SK-N-SH (cell line): ENCODE measurements at regions not wholly inside any gene's neighbourhood (a gene's known extent, or its start where the extent isn't known, plus 50 kb on each side); places are given as distances from the start of the nearest gene placed in this dataset.

ENCODE experiments used
- CTCF ChIA-PET: fragments of 300-600, 350-600 bp; formaldehyde crosslinking; extraction: SDS; loops from one replicate; lab custom pipeline; 2021; lab: Yijun Ruan, JAX
- POLR2A ChIA-PET: fragments of 350-600 bp; sonication (Branson Sonifier 250); formaldehyde crosslinking; extraction: SDS; loops from one replicate; lab custom pipeline; 2020; ENCODE audit warnings: antibody characterized with exemption, inconsistent platforms; lab: Yijun Ruan, JAX
- DNase-seq: peaks from one replicate; pipeline ENCODE4 v3.0.0; 2012
- H2AFZ ChIP-seq: fragments of 200-600 bp; sonication (generic); 2 replicates; pipeline ENCODE4 v1.8.1; 2016; ENCODE audit warnings: antibody characterized with exemption, mild to moderate bottlenecking, low read depth
- H3F3A ChIP-seq: fragments of 200-600 bp; sonication (generic); replicated peaks from 2 replicates; pipeline ENCODE3; 2016; ENCODE audit warnings: antibody characterized with exemption, mild to moderate bottlenecking; ENCODE audit not compliant: insufficient read depth
- H3K27ac ChIP-seq, 2 experiments: fragments of 200-500 bp in 1 of 2; fragments of 200-600 bp in 1 of 2; sonication (Bioruptor generic) in 1 of 2; sonication (generic), shearing (Covaris generic) in 1 of 2; 2 replicates each; pipeline versions ENCODE4 v1.5.1 to v1.6.1; 2014 to 2016; ENCODE audit warnings: low read depth in 2 of 2, inconsistent platforms in 1 of 2, low read length in 1 of 2, mild to moderate bottlenecking in 1 of 2, mixed read lengths in 1 of 2
- H3K27me3 ChIP-seq: fragments of 200-600 bp; sonication (generic), shearing (Covaris generic); 2 replicates; pipeline ENCODE4 v1.6.1; 2016; ENCODE audit warnings: mixed run types; ENCODE audit not compliant: insufficient read depth
- H3K36me3 ChIP-seq, 2 experiments: fragments of 200-500 bp in 1 of 2; fragments of 200-600 bp in 1 of 2; sonication (Bioruptor generic) in 1 of 2; sonication (generic) in 1 of 2; replicated peaks in 1 of 2; 2 replicates each; pipeline versions ENCODE3 to v1.5.1; 2014 to 2016; ENCODE audit warnings: low read length in 1 of 2, mild to moderate bottlenecking in 1 of 2; ENCODE audit not compliant: insufficient read depth in 2 of 2, control insufficient read depth in 1 of 2
- H3K4me1 ChIP-seq, 2 experiments: fragments of 200-500 bp in 1 of 2; fragments of 200-600 bp in 1 of 2; sonication (Bioruptor generic) in 1 of 2; sonication (generic), shearing (Covaris generic) in 1 of 2; 2 replicates each; pipeline versions ENCODE4 v1.5.1 to v1.6.1; 2014 to 2016; ENCODE audit warnings: low read depth in 1 of 2, low read length in 1 of 2, mixed run types in 1 of 2; ENCODE audit not compliant: insufficient read depth in 2 of 2, control insufficient read depth in 1 of 2
- H3K4me2 ChIP-seq: fragments of 200-600 bp; sonication (generic), shearing (Covaris generic); 2 replicates; pipeline ENCODE4 v1.6.1; 2017; ENCODE audit warnings: mixed run types
- H3K4me3 ChIP-seq, 2 experiments: fragments of 200-500 bp in 1 of 2; fragments of 200-600 bp in 1 of 2; sonication (Bioruptor generic) in 1 of 2; sonication (generic), shearing (Covaris generic) in 1 of 2; 2 replicates each; pipeline versions ENCODE4 v1.5.1 to v1.8.1; 2014 to 2016; ENCODE audit warnings: low read depth in 2 of 2, inconsistent platforms in 1 of 2, low read length in 1 of 2, mild to moderate bottlenecking in 1 of 2, mixed read lengths in 1 of 2, moderate library complexity in 1 of 2
- H3K79me2 ChIP-seq: fragments of 200-600 bp; sonication (generic); 2 replicates; pipeline ENCODE4 v1.8.1; 2017; ENCODE audit warnings: mild to moderate bottlenecking; ENCODE audit not compliant: insufficient read depth
- H3K9ac ChIP-seq: fragments of 200-600 bp; sonication (generic); 2 replicates; pipeline ENCODE4 v1.6.1; 2017; ENCODE audit warnings: mixed run types
- H3K9me2 ChIP-seq: fragments of 200-600 bp; sonication (generic); 2 replicates; pipeline ENCODE4 v1.6.1; 2017; ENCODE audit warnings: mixed run types
- H3K9me3 ChIP-seq: fragments of 200-600 bp; sonication (generic); 2 replicates; pipeline ENCODE4 v1.6.1; 2017; ENCODE audit warnings: mixed run types, mild to moderate bottlenecking, moderate library complexity
- H4K20me1 ChIP-seq: fragments of 200-600 bp; sonication (generic); 2 replicates; pipeline ENCODE4 v1.6.1; 2017; ENCODE audit warnings: mild to moderate bottlenecking, mixed run types; ENCODE audit not compliant: insufficient read depth
- ELF1 ChIP-seq: IDR thresholded peaks from 2 replicates; pipeline ENCODE4 v1.4.0; 2012
- EZH2phosphoT487 ChIP-seq: fragments of 200-600 bp; sonication (generic); IDR thresholded peaks from 2 replicates; pipeline ENCODE4 v1.6.1; 2017; ENCODE audit warnings: low read depth, mixed run types, mild to moderate bottlenecking, antibody characterized with exemption, moderate library complexity, borderline replicate concordance
- FOSL2 ChIP-seq: IDR thresholded peaks from 2 replicates; pipeline ENCODE4 v1.4.0; 2012; ENCODE audit warnings: low read depth, mild to moderate bottlenecking, moderate library complexity, borderline replicate concordance
- FOXJ3 ChIP-seq: sonication (generic); formaldehyde crosslinking; IDR thresholded peaks from 2 replicates; pipeline ENCODE4 v1.5.1; 2020; ENCODE audit warnings: mild to moderate bottlenecking, missing genetic modification reagents
- GATA2 ChIP-seq: sonication (generic); formaldehyde crosslinking; IDR thresholded peaks from 2 replicates; pipeline ENCODE4 v1.5.0; 2020; ENCODE audit warnings: mild to moderate bottlenecking, missing genetic modification reagents
- MXI1 ChIP-seq: IDR thresholded peaks from 2 replicates; pipeline ENCODE4 v1.6.1; 2012; ENCODE audit warnings: mild to moderate bottlenecking, low read depth, low read length, improper control_type of control experiment
- NFIC ChIP-seq: IDR thresholded peaks from 2 replicates; pipeline ENCODE4 v1.4.0; 2012; ENCODE audit warnings: borderline replicate concordance
- RCOR1 ChIP-seq: fragments of 150-350 bp; IDR thresholded peaks from 2 replicates; pipeline ENCODE4 v1.6.1; 2017; ENCODE audit warnings: antibody characterized with exemption, low read length
- RFX5 ChIP-seq: IDR thresholded peaks from 2 replicates; pipeline ENCODE4 v1.6.1; 2012; ENCODE audit warnings: mild to moderate bottlenecking, improper control_type of control experiment, low read length
- SMC3 ChIP-seq: IDR thresholded peaks from 2 replicates; pipeline ENCODE4 v1.6.1; 2012; ENCODE audit warnings: low read depth, low read length, improper control_type of control experiment
- TCF12 ChIP-seq: IDR thresholded peaks from 2 replicates; pipeline ENCODE4 v1.4.0; 2012
- WGBS: methylation state at CpG from one replicate; pipeline ENCODE4 v1.1.6; 2017; ENCODE audit warnings: low lambda C conversion rate; 5-methylcytosine and 5-hydroxymethylcytosine counted together
- TF ChIP-seq, protein P1 (sequence below): fragments of 150-350 bp; IDR thresholded peaks from 2 replicates; pipeline ENCODE4 v1.6.1; 2016; ENCODE audit warnings: mild to moderate bottlenecking, low read depth, low read length
- TF ChIP-seq, protein P2 (sequence below): fragments of 150-350 bp; IDR thresholded peaks from 2 replicates; pipeline ENCODE4 v1.6.1; 2017; ENCODE audit warnings: antibody characterized with exemption, low read length, low read depth, borderline replicate concordance
- TF ChIP-seq, protein P3 (sequence below): IDR thresholded peaks from 2 replicates; pipeline ENCODE4 v1.4.0; 2012; ENCODE audit warnings: low read depth, borderline replicate concordance
- TF ChIP-seq, protein P4 (sequence below): IDR thresholded peaks from 2 replicates; pipeline ENCODE4 v1.6.1; 2012; ENCODE audit warnings: mild to moderate bottlenecking, low read depth, low read length, moderate library complexity
- TF ChIP-seq, protein P5 (sequence below): IDR thresholded peaks from 2 replicates; pipeline ENCODE4; 2012

DNA sequence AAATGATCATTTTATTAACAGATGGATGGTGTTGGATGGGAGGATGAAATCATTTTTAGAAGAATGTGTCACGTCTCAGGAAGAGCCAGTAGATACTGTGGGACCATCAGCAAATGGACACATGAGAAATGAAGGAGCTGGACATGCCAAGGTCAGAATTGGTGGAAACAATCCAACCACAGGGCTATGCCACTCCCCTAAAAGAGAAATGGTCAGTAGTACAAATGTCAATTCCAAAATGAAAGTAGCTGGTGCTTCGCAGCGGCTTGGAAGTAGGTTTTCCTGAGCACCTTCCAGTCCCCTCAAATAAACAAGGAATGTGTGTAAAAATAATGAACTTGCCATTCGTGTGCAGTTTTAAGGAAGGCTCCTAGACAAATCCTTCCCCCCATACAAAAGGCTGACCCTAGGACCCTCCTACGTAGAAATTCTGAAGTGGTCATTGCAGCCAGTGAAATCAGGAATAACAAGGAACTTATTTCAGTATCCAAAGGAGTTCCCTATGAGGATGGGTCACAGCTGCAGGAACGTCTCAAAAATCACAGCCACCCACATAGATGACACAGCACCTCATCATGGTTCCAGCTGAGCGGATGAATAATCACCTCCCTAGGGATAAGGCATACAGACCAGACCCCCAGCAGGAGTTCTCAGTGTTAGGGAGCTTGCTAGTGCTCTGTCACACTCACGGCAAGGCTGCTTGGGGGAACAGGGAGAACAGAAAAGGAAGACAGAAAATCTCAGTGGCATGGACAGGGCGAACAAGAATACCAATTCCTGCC, 239.2 kb downstream of the HS3ST3A1 start:
- TF ChIP-seq NFIC (no peak), TCF12 (peak; percentile 37; the same call in 1 of the 2 replicates), SMC3 (no peak), FOSL2 (no peak)
- TF ChIP-seq, protein P1, sequence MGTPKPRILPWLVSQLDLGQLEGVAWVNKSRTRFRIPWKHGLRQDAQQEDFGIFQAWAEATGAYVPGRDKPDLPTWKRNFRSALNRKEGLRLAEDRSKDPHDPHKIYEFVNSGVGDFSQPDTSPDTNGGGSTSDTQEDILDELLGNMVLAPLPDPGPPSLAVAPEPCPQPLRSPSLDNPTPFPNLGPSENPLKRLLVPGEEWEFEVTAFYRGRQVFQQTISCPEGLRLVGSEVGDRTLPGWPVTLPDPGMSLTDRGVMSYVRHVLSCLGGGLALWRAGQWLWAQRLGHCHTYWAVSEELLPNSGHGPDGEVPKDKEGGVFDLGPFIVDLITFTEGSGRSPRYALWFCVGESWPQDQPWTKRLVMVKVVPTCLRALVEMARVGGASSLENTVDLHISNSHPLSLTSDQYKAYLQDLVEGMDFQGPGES: no peak

DNA sequence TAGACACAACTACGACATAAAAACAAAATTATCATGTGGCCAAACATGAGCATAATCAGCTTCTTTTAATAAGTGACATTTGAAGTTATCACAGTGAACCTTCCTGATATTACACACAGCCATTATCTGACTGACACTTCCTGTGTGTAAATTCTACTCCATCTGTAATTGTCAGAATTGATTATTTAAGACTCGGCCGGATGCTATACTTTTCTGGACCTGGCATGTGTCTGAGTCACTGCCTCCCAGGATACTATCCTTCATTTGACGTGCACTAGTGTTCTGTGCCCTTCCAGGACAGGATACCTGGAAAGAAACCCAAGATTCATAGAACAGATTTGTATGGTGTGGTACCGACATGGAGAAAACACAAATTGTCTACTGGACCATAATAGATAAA, 242.0 kb downstream of the HS3ST3A1 start:
- H3K27ac ChIP-seq: peak overlapping the region; percentile 12 to 62; a peak in 2 of 4 replicates
- H3K9me3 ChIP-seq: no peaks in the 10 kb centered on the region
- H2AFZ ChIP-seq: no peak overlapping the region
- no peak overlapping the region for H3K9ac ChIP-seq
- peaks cover 15 to 19% of the 10 kb centered on the region in 2 experiments; a peak in 3 of 4 replicates for H3K4me1 ChIP-seq
- no peaks in the 10 kb centered on the region for H3K79me2 ChIP-seq
- H3K4me3 ChIP-seq: no peak overlapping the region
- H3K4me2 ChIP-seq: 0 out of 2 replicates have a peak overlapping the region, but pooled peaks have one; percentile 6
- H3K9me2 ChIP-seq: no peaks in the 10 kb centered on the region
- POLR2A ChIA-PET: no interaction called here
- CTCF ChIA-PET: interaction anchor here (0.9 to 3.0 kb wide), 7 partner anchors 10 to 943 kb away, joined by 3 to 9 read pairs (median 3); no protein-coding TSS in a partner anchor
- no peaks in the 10 kb centered on the region for H4K20me1 ChIP-seq
- H3F3A ChIP-seq: peaks cover 20% of the 10 kb centered on the region
- H3K27me3 ChIP-seq: no peaks in the 10 kb centered on the region
- no peaks in the 10 kb centered on the region for H3K36me3 ChIP-seq
- peak; percentile 21 for DNase-seq
- WGBS: 30% methylated on average over 5 of the region's 5 CpGs
- TF ChIP-seq, protein P2, sequence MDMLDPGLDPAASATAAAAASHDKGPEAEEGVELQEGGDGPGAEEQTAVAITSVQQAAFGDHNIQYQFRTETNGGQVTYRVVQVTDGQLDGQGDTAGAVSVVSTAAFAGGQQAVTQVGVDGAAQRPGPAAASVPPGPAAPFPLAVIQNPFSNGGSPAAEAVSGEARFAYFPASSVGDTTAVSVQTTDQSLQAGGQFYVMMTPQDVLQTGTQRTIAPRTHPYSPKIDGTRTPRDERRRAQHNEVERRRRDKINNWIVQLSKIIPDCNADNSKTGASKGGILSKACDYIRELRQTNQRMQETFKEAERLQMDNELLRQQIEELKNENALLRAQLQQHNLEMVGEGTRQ: no peak
- TF ChIP-seq RFX5 (no peak), FOXJ3 (CRISPR knock-in tag) (no peak), ELF1 (no peak), EZH2phosphoT487 (no peak), MXI1 (no peak), FOSL2 (peak; percentile 58; the same call in 1 of the 2 replicates), RCOR1 (0 out of 2 replicates have a peak, but pooled peaks have one; percentile 7), GATA2 (no peak)
- TF ChIP-seq, protein P3, sequence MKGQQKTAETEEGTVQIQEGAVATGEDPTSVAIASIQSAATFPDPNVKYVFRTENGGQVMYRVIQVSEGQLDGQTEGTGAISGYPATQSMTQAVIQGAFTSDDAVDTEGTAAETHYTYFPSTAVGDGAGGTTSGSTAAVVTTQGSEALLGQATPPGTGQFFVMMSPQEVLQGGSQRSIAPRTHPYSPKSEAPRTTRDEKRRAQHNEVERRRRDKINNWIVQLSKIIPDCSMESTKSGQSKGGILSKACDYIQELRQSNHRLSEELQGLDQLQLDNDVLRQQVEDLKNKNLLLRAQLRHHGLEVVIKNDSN: no peak
- TF ChIP-seq, protein P4, sequence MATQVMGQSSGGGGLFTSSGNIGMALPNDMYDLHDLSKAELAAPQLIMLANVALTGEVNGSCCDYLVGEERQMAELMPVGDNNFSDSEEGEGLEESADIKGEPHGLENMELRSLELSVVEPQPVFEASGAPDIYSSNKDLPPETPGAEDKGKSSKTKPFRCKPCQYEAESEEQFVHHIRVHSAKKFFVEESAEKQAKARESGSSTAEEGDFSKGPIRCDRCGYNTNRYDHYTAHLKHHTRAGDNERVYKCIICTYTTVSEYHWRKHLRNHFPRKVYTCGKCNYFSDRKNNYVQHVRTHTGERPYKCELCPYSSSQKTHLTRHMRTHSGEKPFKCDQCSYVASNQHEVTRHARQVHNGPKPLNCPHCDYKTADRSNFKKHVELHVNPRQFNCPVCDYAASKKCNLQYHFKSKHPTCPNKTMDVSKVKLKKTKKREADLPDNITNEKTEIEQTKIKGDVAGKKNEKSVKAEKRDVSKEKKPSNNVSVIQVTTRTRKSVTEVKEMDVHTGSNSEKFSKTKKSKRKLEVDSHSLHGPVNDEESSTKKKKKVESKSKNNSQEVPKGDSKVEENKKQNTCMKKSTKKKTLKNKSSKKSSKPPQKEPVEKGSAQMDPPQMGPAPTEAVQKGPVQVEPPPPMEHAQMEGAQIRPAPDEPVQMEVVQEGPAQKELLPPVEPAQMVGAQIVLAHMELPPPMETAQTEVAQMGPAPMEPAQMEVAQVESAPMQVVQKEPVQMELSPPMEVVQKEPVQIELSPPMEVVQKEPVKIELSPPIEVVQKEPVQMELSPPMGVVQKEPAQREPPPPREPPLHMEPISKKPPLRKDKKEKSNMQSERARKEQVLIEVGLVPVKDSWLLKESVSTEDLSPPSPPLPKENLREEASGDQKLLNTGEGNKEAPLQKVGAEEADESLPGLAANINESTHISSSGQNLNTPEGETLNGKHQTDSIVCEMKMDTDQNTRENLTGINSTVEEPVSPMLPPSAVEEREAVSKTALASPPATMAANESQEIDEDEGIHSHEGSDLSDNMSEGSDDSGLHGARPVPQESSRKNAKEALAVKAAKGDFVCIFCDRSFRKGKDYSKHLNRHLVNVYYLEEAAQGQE: no peak
- TF ChIP-seq, protein P5, sequence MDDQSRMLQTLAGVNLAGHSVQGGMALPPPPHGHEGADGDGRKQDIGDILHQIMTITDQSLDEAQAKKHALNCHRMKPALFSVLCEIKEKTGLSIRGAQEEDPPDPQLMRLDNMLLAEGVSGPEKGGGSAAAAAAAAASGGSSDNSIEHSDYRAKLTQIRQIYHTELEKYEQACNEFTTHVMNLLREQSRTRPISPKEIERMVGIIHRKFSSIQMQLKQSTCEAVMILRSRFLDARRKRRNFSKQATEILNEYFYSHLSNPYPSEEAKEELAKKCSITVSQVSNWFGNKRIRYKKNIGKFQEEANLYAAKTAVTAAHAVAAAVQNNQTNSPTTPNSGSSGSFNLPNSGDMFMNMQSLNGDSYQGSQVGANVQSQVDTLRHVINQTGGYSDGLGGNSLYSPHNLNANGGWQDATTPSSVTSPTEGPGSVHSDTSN: peak; percentile 96
- TF ChIP-seq, protein P1: no peak

More for the DNA sequence above, 239.2 kb downstream of the HS3ST3A1 start:
- Histone ChIP-seq H3K9ac (no peak overlapping the region), H2AFZ (peak overlapping the region; percentile 66; the same call in 1 of the 2 replicates), H3K79me2 (no peaks in the 10 kb centered on the region), H3K4me1 (peaks cover 13 to 19% of the 10 kb centered on the region in 2 experiments; a peak in 3 of 4 replicates), H4K20me1 (no peaks in the 10 kb centered on the region), H3K4me3 (no peak overlapping the region; a peak in 1 of 4 replicates), H3K36me3 (no peaks in the 10 kb centered on the region), H3K27ac (peak overlapping the region in 1 of 2 experiments; percentile 8; a peak in 1 of 4 replicates), H3K27me3 (no peaks in the 10 kb centered on the region), H3K4me2 (peak overlapping the region; percentile 44; the same call in 1 of the 2 replicates), H3K9me2 (no peaks in the 10 kb centered on the region), H3K9me3 (no peaks in the 10 kb centered on the region), H3F3A (peaks cover 25% of the 10 kb centered on the region)
- 67% methylated on average over 9 of the region's 9 CpGs for WGBS
- CTCF ChIA-PET: interaction anchor here (1.0 to 3.0 kb wide), 5 partner anchors 8 to 232 kb away, joined by 3 to 9 read pairs (median 5); no protein-coding TSS in a partner anchor
- POLR2A ChIA-PET: no interaction called here
- DNase-seq: no peak
